CD4-positive, alpha-beta T cell treated with Interleukin-6 for 4 hours (primary cell): ENCODE measurements at regions not wholly inside any gene's neighbourhood (a gene's known extent, or its start where the extent isn't known, plus 50 kb on each side); places are given as distances from the start of the nearest gene placed in this dataset.

Experiments
- DNase-seq: peaks from one replicate; pipeline ENCODE4 v3.0.0-alpha.2; 2020; ENCODE audit warnings: mixed read lengths

DNA sequence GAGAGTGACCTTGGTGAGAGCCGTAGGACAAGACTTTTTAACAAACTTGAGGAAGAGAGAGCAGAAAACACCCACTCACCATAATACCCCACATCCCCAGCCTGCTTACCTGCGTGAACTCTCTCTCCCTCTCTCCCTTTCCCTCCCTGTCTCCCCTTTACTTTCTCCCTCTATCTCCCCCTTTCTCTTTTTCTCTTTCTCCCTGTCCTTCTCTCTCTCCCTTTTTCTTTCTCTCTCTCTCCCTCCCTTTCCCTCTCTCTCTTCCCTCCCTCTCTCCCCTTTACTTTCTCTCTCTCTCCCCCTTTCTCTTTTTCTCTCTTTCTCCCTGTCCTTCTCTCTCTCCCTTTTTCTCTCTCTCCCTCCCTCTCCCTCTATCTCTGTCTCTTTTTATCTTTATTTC is 464.0 kb upstream of the AUTS2 start:
- DNase-seq: no peak

DNA sequence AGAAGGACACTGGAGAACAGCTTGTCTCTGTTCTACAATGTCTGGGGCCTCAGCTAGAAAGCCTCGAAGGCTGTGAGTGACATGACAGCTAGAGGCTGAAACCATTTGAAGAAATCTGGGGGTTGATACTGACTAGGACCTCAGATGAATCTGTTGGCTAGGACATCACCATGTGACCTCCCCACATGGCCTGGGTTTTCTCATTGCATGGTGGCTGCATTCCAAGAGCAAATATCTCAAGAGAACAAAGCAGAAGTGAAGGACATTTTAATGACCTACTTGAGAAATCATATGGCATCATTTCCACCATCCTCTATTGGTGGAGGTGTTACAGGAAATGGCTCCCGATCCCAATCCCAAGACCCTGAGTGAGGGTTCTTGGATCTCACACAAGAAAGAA is 450.6 kb upstream of the AUTS2 start:
- DNase-seq: no peak

DNA sequence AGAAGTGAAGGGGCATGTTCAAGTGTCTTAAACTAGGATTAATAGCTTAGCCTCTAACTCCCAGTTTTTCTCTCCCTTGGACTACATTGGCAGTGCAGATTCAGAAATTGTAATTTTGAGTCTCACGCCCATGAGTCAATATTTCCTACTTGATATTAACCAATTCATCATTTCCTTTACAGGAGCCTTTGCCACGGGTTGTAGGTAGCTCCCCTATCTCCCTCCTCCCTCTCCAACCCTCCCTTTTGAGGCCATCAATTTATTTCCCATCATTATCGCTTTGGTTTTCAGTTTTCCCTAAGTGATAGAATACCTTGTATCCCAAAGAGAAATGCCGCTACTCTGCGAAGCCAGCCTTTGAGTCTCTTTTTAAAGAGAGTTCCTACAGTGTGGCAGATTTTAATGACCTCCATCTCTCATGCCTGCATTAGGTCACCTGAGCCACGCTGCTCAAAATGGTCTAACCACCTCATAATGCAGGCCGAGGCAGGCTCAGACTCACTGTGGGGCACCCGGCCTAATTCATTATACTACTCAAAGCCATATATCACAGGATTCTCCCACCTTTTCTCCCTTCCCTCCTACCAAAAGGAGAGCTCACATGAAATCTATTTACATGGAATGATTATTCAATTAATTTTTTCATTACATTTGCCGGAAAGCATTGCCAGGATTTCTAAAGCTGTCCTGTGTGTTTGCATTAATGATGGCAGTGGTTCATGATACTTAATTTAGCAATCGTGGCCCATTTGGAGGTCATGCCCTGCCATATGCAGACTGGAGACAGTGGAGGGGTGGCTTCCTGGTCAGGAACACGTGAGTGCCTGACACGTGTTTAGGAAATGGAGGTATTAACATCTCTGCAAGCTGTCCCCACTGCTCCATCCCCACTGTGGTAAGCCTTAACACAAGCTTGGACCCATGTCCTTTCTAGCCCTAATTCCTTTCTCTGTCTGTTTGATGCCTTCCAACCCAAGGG is 448.2 kb upstream of the AUTS2 start:
- no peak for DNase-seq

DNA sequence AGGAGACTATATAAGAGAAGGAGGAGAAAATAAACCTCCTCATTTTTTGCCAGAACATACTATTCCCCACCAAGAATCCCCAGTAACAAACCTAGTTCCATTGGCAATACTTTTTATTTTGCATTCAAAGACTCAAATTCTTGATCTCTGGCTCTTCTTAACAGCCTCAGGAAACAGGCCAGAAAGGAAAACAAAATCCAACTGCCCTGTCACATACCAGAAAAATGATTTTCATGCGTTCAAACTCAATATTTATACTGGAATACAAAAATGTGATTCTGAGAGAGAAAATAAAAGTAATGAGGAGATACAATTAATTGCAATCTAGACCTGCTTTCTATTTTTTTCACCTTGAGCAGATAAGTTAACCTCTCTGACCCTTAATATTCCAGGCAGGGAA is 435.9 kb upstream of the AUTS2 start:
- no peak for DNase-seq

DNA sequence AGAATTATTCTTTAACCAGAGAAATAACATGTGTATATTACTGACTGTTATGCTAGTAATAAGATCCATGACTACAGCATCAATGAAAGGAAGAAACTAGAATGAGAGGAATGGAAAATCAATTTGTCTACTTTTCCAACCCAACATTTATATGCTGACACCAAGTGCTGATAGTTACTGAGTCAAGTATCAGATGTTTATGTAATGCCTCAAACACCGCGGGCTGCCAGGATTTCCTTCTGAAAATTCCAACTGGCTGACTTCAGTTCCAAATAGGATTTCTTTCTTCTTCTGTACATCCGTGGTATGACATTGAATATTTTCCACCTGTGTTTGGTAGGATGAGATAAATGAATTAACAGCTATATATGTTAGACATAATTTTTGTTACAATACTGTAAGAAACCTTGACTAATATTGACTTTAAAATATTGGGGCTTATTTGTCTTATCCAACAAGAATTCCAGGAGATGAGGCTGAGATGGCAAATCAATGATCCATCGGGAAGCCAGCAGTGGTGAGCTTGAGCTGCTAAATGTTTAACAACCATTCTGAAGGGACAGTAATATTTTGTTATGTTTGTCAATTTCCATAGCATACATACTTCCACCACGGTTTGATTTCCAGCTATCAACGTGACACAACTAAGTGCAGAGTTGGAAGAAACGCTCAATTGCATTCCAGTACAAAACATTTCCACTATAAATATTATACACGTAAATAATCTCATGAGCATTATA is 435.2 kb upstream of the AUTS2 start:
- no peak for DNase-seq

DNA sequence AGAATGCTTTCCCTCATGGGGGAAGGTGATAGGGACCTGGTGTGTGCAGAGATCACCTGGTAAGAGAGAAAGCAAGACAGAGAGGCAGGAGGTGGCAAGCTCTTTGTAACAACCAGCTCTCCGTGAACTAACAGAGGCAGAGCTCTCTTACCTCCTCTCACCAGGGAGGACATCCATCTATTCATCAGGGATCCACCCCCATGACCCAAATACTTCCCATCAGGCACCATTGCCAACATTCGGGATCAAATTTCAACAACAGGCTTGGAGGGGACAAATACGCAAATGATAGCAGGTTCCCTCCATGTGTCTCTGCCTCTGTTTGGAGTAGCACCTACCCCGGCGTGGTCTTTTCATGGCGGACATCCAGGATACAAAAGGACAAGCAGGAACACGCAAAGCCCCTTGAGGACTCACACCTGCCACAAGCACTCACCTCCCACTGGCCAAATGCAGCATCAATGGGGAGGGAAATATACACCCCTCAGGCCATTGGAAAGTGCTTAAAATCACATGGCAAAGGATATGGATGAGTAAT is 431.2 kb upstream of the AUTS2 start:
- DNase-seq: no peak

DNA sequence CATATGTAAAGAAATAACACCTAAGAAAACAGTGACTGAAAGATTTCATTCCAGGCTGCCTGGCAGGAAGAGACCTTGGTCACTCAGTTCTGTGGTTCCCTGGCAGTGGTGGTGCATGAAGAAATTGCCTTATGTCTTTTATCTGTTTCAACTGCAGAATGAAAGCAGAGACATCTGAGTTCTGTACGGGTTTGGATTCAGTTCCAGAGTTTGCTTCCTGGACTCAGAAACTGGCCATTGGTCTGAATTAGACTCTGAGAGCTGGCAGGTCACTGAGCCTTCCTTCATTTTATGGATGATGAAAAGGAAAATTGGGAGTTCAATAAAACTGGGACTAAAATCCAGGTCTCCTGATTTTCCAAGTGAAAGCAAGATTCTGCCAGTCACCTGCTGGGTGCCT is 428.9 kb upstream of the AUTS2 start:
- no peak for DNase-seq

DNA sequence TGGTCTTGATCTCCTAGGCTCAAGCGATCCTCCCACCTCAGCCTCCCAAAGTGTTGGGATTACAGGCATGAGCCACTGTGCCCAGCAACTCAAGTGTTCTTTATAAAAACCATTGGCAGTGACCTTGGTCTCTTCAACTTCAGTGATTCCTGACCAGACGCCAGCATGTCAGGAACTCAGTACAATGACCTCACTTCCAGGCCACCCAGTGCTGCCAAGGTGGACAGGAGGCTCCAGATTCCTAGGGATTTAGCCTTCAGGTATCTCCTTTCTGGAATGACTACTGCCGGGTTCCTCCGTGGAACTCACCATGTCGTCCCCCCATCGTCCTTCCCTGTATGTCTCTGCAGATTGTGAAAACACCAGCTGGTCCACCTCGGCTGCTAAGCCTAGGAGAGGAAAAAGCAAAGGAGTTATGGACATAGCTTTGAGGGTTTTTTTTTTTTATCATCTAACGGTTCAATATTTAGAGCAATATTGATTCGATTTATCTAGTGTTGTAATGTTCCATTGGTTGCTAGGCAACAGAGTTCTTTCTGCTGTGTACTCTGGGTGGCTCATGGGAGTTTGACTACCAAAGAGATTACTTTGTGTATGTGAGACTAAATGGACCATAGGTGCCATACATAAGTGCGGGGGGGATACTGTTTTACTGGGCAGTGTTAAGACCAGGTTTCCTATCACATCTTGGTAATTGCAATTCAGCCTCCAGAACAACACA is 425.8 kb upstream of the AUTS2 start:
- DNase-seq: no peak

DNA sequence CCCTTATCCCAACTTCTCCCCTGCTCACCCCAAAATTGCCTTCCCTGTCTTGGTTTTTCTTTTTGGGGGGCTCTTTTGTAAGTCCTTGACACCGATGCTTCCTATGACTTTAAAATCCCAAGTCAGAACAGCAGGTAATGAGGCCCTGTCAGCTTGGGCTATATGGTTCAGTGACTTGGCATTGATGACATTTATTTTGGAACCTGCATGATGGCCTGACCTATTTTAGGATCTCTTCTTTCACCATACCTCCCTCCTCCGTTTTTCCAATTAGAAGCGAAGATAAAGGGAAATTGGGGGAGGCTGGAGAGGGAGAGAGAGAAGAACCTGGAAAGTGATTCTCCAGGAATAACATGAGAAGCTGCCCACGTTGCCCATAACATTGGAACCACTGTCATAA is 424.9 kb upstream of the AUTS2 start:
- DNase-seq: no peak

DNA sequence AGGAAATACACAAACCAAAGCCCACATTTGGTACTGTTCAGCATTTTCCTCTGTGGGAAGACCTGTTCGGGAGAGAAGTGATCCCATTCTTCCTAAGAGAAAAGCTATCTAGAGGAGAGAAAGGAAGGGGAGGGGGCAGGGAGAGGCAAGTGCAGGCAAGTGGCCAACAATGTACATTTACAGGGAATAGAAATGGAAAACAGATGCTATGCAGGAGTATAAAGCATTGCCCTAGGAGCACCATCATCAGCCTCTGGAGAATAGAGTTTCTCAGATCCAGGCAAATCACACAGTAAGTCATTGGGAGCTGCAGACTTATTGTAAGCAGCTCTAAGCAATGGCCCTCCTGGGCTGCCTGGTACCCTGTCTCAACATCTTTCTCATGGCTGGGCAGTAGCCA is 424.4 kb upstream of the AUTS2 start:
- DNase-seq: no peak

DNA sequence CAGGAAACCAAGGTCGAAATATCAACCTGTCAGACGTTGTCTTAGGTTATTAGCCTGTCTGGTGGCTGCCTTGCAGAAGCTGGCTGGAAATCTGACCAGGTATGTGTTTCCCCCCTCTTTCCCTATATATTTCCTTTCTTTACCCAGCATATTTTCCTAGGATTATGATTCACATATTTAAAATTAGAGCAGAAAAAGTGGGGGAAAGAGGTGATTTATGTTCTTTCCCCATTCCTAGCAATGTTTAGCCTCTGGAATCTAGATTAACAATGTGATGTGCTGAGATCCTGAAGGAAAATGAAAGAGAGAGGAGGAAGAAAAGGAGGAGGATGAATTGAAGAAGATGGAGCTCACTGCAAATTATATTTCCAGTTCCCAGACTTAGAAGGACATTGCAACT is 421.4 kb upstream of the AUTS2 start:
- DNase-seq: no peak

DNA sequence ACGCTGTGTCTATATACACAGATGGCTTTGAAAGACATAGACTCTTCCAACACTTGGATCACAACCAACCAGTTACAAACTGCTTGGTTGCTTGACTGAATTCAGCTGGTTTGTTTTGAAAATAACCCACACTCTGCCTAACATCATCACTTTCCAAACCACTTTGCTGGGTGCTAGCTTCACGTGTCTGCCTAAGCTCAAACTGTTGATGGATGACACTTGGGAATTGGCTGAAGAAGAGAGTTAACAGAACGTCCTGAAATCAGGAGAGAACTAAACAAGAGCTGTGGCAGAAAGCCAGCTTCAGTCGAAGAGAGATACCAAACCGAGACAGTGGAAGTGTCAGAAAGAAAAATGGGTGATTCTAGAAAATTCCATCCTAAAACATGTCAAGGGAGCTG is 420.8 kb upstream of the AUTS2 start:
- no peak for DNase-seq

DNA sequence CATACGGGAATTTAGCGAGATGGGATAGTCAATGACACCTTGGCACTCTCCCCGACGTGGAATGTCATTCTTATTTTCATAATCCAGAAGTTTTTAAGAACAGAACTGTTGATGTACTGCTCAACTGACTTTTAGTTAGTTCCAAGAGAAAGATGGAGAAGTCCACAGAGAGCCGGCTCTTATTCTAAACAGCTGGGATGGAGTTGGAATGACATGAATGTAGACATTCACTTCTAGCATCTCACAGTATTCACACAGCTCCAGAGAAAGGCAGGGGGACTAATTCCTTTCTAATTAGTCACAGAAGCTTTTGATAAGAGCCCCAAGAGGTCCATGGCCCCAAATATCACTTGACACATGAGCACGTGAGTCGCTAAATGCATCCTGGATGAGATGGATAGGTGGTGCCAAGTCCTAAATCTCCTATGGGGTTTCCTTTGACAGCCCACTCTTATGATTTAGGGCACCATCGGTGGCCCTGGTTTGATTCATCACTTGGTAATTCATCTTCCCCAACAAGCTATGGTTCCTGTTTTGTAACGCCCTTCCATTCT is 420.3 kb upstream of the AUTS2 start:
- DNase-seq: no peak

DNA sequence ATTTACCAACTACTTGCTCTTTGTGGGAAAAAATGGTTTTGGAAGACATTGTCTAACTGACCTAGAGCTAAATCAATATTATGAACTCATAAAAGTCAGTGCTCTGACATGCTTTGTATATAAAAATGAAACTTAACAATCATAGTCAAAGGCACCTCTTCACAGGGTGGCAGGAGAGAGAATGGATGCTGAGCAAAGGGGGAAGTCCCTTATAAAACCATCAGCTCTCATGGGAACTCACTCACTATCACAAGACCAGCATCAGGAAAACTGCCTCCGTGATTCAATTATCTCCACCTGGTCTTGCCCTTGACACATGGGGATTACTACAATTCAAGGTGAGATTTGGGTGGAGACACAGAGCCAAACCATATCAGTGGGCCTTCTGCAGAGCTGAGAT is 417.6 kb upstream of the AUTS2 start:
- no peak for DNase-seq

DNA sequence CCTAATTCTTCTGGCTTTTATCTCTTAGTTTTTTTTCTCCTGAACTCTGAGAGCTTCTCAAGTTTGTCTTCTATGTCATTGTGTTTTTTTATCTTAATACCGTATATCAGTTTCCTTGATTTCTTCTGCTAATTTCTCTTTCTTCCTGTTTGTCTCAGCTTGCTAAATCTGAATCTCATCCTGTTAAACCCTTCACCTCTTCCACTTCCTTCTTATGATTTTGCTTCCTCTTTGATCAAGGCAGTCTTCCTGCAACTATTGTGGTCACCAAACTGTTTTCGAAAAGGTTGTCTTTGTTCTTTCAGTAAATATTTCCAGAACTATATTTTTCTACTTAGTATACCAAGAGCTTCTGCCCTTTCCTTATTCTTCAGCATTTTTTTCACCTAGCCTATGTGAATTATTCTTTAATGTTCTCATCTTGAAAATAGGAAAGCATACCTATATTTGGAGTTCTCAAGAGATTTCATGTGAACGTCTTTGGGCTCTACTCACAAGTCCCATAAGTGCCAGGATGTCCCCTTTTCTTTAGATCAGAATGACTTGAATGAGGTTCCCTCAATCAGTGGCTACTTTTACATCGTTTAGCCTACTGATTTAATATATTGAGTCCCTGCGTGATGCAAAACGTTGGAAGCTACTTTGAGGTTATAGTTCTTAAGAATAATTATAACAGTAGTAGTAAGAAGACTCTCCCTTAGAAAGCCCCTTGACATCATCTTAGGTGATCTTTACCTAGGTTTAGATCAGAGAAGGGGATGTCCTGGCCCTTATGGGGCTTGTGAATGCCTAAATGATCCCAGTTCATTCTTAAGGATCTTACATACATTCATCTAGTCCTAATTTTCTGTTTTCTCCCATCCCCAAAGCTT is 415.4 kb upstream of the AUTS2 start:
- DNase-seq: no peak

DNA sequence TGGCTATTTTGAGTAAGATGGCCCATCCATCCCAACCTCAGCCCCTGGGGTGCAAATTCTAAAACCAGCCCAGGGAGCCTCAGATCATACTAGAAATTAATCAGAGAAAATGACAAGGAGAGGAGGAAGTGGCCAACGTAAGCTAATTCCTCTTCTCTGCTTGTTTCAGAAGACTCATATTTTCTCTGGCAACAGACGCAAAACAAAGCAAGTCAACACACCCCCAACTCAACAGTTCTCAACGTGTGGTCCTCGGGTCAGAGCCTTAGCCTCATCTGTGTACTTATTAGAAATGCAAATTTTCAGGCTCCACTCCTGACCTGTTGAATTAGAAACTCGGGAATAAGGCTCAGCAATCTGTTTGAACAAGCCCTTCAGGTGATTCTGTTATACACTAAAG is 413.9 kb upstream of the AUTS2 start:
- no peak for DNase-seq

DNA sequence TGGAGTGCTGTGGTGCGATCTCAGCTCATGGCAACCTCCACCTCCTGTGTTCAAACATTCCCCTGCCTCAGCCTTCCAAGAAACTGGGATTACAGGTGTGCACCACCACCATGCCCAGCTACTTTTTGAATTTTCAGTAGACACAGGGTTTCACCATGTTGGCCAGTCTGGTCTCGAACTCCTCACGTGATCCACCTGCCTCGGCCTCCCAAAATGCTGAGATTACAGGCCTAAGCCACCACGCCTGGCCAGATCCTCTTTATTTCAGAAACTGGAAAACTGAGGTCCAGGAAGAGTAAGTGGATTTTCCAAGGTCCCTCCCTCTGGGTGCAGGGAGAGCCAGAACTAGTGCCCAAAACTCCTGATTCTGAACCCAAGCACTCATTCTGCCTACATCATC is 413.1 kb upstream of the AUTS2 start:
- no peak for DNase-seq

DNA sequence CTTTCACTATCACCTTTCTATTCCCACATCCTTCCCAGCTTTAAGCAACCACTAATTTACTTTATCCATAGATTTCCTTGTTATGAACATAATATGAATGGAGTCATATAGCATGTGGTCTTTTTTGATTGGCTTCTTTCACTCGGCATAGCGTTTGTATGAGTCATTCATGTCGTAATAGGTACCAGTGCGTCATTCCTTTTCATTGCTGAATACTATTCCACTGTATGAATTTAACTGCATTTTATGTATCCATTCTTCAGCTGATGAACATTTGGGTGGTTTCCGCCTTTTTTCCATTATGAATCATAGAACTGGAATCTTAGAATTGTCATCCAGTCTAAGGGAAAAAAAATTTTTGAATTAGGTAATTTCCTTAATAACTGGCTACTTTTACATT is 411.3 kb upstream of the AUTS2 start:
- no peak for DNase-seq

DNA sequence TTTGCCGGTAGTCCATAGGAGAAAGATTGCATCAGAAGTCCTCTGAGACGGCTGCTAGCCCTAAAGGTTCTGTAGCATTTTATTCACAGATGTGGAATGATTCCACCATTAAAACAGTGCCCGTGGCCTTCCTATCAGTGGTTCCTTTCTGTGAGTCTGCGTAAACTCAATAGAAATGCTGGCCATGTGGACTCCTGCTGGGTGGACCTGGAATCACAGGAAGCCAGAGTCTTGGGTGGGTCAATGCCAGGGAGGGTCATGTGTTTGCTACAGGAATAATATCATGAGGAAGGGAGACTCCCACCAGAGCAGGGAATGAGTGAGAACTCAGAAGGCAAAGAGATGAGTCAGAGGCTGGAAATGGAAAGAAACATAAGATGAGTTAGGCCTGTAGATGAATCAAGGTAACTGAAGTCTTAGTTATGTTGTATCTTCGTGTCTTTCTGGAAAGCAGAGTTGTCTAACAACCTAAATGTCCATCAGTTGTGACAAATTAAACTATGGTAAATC is 410.4 kb upstream of the AUTS2 start:
- DNase-seq: no peak

DNA sequence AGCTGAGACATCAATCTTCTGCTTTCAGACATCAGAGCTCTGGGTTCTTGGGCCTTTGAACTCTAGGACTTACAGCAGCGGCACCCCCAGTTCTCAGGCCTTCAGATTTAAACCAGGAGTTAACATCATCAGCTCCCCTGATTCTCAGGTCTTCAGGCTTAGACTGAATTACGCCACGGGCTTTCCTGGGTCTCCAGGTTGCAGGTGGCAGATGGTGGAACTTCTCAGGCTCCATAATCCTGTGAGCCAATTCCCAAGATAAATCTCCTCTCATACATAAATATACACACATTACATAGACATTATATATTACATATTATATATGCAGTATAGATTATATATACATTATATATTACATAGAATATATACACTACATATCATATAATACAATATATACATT is 408.9 kb upstream of the AUTS2 start:
- DNase-seq: no peak

DNA sequence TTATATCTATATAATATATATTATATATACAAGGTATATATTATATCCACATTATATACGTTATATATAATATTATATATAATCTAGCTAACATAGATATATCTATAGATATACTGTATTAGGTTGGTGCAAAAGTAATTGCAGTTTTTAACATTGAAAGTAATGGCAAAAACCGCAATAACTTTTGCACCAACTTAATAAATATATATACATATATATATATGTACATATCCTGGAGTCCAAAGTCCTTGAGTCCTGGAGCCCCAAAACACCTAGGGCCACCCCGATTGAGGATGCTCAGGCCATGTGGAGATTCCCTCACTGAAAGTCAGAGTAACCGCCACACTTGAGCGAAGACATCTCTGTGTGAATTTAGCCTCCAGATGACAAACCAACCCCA is 408.2 kb upstream of the AUTS2 start:
- DNase-seq: no peak

DNA sequence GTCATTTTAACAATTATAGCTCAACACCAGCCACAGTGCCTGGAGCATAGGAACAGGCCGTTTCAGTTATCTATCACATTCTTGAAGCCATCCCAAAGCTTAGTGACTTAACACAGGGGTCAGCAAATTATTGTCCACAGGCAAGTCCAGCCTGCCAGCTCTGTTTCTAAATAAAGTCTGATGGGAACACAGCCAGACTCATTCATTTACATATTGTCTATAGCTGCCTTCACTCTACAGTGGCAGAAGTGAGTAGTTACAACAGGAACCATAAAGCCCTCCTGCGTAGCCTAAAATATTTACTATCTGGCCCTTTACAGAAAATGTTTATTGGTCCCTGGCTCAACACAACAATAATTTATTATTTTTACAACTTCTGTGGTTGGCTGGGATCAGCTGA is 407.5 kb upstream of the AUTS2 start:
- no peak for DNase-seq
